Activated CD8-positive, alpha-beta T cell treated with anti-CD3 and anti-CD28 coated beads, Interleukin-2, amount 10 ng/mL, durations not matched to agents 7 days and 5 days (primary cell): ENCODE measurements at regions not wholly inside any gene's neighbourhood (a gene's known extent, or its start where the extent isn't known, plus 50 kb on each side); places are given as distances from the start of the nearest gene placed in this dataset.
A peak's percentile ranks its signal among the peaks of the same experiment; 100 is the strongest.
"Not testable (repeated sequence)": the region's sequence is repeated elsewhere in the genome, so short reads cannot be mapped to it uniquely, and the experiment has no call there.

Source experiments
- ATAC-seq: fragments of 150-1000 bp; cut with Tn5 transposase; one replicate; pipeline ENCODE4 v1.10.0; 2021; ENCODE audit warnings: moderate library complexity
- CTCF ChIA-PET: fragments of 350-600 bp; sonication (Branson Sonifier 250); formaldehyde crosslinking; loops from one replicate; lab custom pipeline; 2021; ENCODE audit warnings: antibody characterized with exemption; lab: Charles Lee
- POLR2A ChIA-PET: fragments of 350-600 bp; sonication (Branson Sonifier 250); formaldehyde crosslinking; loops from one replicate; lab custom pipeline; 2021; ENCODE audit warnings: antibody characterized with exemption; lab: Charles Lee
- DNase-seq: peaks from one replicate; pipeline ENCODE4 v3.0.0-alpha.2; 2020
- H3K27ac Mint-ChIP-seq: one replicate; pipeline ENCODE4 v1.8.0; 2021; ENCODE audit warnings: mild to moderate bottlenecking, mixed read lengths
- H3K27me3 Mint-ChIP-seq: one replicate; pipeline ENCODE4 v1.8.0; 2021; ENCODE audit warnings: low read depth, mixed read lengths
- H3K36me3 Mint-ChIP-seq: one replicate; pipeline ENCODE4 v1.8.0; 2021; ENCODE audit warnings: low read depth, mixed read lengths
- H3K4me1 Mint-ChIP-seq: one replicate; pipeline ENCODE4 v1.8.0; 2021; ENCODE audit warnings: low read depth, mixed read lengths
- H3K4me3 Mint-ChIP-seq: one replicate; pipeline ENCODE4 v1.8.0; 2021; ENCODE audit warnings: mild to moderate bottlenecking, mixed read lengths
- H3K9me3 Mint-ChIP-seq: one replicate; pipeline ENCODE4 v1.8.0; 2022; ENCODE audit warnings: mixed read lengths; ENCODE audit not compliant: insufficient read depth

DNA sequence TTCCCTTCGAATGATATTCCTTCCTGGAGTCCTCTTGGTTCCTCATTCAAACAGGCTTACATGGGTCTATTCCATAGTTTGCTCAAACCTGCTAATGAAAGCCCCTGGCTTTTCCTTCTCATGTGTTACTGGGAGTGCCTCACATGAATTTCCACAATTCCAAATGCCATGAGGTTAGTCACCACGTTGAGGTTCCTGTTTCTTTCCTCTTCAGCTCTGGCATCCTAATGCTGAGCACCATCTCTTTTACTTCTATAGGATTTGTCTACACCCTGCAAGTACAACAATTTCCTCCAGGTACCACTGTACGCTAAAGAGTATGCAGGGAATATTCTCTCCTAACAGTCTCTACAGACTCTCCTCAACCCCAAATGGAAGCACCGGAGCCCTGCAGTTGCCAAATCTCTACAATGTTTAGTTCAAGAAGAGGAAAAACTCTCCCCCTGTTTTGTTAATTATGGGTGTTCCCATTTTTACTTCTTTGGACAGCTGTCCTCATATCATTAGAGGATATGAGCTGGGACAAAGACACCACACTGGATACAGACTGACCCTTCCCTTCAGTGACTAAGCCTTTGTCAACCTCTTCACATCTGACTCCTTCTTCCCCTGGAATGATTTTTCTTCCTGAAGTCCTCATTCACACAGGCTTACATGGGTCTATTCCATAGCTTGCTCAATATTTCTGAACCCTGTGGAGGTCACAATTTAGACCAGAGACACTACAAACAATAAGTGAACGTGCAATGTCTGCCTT is 145.8 kb upstream of the BET1 start:
- no peak overlapping the region for H3K4me3 Mint-ChIP-seq
- ChIA-PET POLR2A (interaction anchor here (0.6 kb wide), 1 partner anchor 216 kb away, joined by 5 read pairs; no protein-coding TSS in a partner anchor), CTCF (no interaction called here)
- ATAC-seq (no peak), DNase-seq (no peak)
- H3K36me3 Mint-ChIP-seq = no peaks in the 10 kb centered on the region
- no peak overlapping the region for H3K27ac Mint-ChIP-seq
- H3K9me3 Mint-ChIP-seq = no peaks in the 10 kb centered on the region
- H3K27me3 Mint-ChIP-seq = peaks cover 2% of the 10 kb centered on the region
- no peaks in the 10 kb centered on the region for H3K4me1 Mint-ChIP-seq

DNA sequence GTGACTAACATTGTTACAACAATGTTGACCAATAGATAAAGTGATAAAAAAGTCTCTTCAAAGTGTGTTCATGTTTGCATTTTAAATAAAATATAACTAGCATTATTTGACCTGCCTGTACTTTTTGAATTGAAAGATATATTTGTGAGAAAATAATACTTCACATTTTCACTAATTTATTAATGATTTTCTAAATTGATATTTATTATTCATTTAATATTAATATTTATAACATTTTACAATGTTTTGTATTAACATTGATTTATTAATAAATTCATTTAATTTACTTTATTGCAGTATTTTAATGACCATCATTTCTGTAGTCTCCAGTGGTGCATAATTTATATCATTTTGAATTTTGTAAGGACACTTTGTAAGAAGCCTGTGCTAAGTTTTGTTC is 150.0 kb upstream of the BET1 start:
- Mint-ChIP-seq H3K27me3 (peaks cover 2% of the 10 kb centered on the region), H3K9me3 (no peaks in the 10 kb centered on the region), H3K27ac (no peak overlapping the region), H3K4me1 (peaks cover 10% of the 10 kb centered on the region), H3K36me3 (no peaks in the 10 kb centered on the region), H3K4me3 (no peak overlapping the region)
- CTCF ChIA-PET = no interaction called here
- no peak for ATAC-seq
- no peak for DNase-seq
- POLR2A ChIA-PET = no interaction called here

DNA sequence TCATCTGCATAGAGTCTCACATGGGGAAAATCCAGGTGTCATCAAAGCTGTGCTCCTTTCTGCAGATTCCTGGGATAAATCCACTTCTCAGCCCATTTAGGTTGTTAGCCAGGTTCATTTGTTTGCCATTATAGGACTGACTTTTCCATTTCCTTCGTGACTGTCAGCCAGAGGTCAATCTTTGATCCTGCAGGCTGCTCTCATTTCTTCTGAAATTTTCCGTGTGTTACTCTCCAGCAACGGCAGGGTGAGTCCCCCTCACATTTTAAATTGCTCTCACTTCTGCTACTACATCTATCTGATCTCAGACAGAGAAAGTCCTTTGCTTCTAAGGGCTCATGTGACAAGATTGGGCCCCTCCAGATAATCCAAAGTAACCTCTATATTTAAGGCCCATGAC is 150.7 kb upstream of the BET1 start:
- no peaks in the 10 kb centered on the region for H3K36me3 Mint-ChIP-seq
- peaks cover 2% of the 10 kb centered on the region for H3K27me3 Mint-ChIP-seq
- H3K4me3 Mint-ChIP-seq = no peak overlapping the region
- ATAC-seq (no peak), DNase-seq (no peak)
- H3K4me1 Mint-ChIP-seq = peaks cover 10% of the 10 kb centered on the region
- ChIA-PET POLR2A (no interaction called here), CTCF (no interaction called here)
- H3K27ac Mint-ChIP-seq = no peak overlapping the region
- H3K9me3 Mint-ChIP-seq = no peaks in the 10 kb centered on the region

DNA sequence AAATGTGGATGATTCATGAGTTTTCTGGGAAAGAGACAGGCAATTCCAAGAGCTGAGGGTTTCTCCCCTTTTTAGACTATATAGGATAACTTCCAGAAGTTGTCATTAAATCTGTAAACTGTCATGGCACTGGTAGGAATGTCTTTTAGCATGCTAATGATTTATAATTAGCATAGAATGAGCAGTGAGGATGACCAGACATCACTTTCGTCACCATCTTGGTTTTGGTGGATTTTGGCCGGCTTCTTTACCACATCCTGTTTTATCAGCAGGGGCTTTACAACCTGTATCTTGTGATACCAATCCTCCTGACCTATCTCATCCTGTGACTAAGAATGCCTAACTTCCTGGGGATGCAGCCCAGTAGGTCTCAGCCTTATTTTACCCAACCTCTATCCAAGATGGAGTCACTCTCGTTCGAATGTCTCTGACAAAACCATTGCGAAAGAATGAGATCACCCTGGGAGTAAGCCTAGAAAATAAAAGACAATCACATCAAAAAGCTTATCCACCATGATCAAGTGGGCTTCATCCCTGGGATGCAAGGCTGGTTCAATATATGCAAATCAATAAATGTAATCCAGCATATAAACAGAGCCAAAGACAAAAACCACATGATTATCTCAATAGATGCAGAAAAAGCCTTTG is 153.6 kb upstream of the BET1 start:
- H3K27ac Mint-ChIP-seq, CTCF ChIA-PET, DNase-seq: not testable (repeated sequence)

DNA sequence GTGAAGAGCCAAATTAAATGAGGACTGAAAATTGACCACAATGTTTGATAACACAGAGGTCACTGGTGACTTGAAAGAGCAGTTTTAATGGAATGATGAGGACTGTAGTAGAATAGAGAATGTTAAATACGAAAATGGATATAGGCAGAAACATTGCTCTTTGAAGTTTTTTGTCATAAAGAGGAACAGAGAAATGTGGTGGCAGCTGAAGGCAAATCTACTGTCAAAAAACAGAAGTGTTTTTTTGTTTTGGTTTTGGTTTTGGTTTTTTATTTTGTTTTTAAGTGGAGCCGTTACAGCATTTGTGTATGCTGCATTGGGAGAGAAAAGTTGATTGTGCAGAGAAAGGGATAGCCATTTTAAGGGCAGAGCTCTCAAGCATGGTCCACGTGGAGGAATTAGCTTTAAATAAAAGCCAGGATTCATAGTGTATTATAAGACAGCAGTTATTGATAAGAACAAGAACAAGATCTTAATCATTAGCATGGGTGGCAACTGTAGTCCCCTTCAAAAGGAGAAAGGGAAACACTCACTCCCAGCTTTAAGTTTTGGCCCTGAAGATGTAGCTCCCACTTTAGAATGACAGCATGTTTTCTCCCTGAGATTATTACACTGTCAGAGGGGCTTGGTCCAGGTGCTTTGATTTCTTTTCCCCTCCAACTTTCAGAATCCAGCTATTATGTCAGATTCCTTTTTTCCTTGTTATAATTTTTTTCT is 156.7 kb upstream of the BET1 start:
- no peak overlapping the region for H3K27ac Mint-ChIP-seq
- ChIA-PET CTCF (interaction anchor here (0.8 kb wide), 1 partner anchor 9 kb away, joined by 3 read pairs; no protein-coding TSS in a partner anchor), POLR2A (no interaction called here)
- peak overlapping the region; percentile 38 for H3K4me3 Mint-ChIP-seq
- no peaks in the 10 kb centered on the region for H3K27me3 Mint-ChIP-seq
- peaks cover 16% of the 10 kb centered on the region for H3K4me1 Mint-ChIP-seq
- DNase-seq (no peak), ATAC-seq (no peak)
- no peaks in the 10 kb centered on the region for H3K36me3 Mint-ChIP-seq
- no peaks in the 10 kb centered on the region for H3K9me3 Mint-ChIP-seq

More for the DNA sequence above, 153.6 kb upstream of the BET1 start:
- H3K4me3 Mint-ChIP-seq, H3K36me3 Mint-ChIP-seq, H3K27me3 Mint-ChIP-seq, POLR2A ChIA-PET, H3K9me3 Mint-ChIP-seq, ATAC-seq: not testable (repeated sequence)
- peaks cover 16% of the 10 kb centered on the region for H3K4me1 Mint-ChIP-seq

DNA sequence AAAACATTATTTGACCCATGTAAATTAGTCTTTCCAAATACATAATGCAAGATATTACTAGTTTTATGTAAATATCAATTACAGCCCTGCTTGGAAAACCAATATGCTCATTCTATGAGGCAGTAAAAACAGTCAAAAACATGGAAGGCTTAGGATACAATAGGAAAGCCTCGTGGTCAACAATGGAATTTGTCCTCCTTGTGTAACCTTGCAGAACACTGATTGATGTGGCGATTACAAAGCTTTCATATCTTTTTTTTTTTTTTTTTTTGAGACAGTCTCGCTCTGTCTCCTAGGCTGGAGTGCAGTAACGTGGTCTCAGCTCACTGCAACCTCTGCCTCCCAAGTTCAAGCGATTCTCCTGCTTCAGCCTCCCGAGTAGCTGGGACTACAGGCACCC is 157.3 kb upstream of the BET1 start:
- no peak overlapping the region for H3K27ac Mint-ChIP-seq
- no peaks in the 10 kb centered on the region for H3K27me3 Mint-ChIP-seq
- ChIA-PET POLR2A (no interaction called here), CTCF (interaction anchor here (0.8 kb wide), 1 partner anchor 9 kb away, joined by 3 read pairs; no protein-coding TSS in a partner anchor)
- no peaks in the 10 kb centered on the region for H3K36me3 Mint-ChIP-seq
- DNase-seq = no peak
- H3K9me3 Mint-ChIP-seq = no peaks in the 10 kb centered on the region
- no peak for ATAC-seq
- no peak overlapping the region for H3K4me3 Mint-ChIP-seq
- H3K4me1 Mint-ChIP-seq = peaks cover 16% of the 10 kb centered on the region

DNA sequence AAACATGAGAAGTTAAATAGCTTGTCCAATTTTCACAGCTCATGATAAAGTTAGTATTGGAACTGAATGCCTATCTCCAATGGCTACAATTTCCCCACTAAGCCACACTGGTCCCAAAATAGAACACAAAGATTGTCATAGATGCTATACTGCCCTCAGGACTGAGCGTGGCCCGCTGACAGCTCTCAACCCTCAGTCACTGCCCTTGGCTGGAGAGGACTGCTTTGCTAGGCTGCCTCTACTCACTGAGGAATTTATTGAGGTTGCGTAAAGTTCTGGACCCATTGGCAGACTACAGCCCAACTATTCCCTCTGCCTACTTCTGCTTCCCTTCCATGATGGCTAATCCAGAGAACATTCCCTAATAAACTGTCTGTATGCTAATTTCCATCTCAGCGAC is 165.5 kb upstream of the BET1 start:
- no peak for ATAC-seq
- H3K27ac Mint-ChIP-seq = no peak overlapping the region
- peaks cover 8% of the 10 kb centered on the region for H3K4me1 Mint-ChIP-seq
- H3K36me3 Mint-ChIP-seq = no peaks in the 10 kb centered on the region
- no peak for DNase-seq
- H3K27me3 Mint-ChIP-seq = no peaks in the 10 kb centered on the region
- no peak overlapping the region for H3K4me3 Mint-ChIP-seq
- H3K9me3 Mint-ChIP-seq = no peaks in the 10 kb centered on the region
- CTCF ChIA-PET = interaction anchor here (1.1 to 1.4 kb wide), 2 partner anchors 9 to 82 kb away, joined by 3 to 4 read pairs; no protein-coding TSS in a partner anchor
- POLR2A ChIA-PET = no interaction called here

DNA sequence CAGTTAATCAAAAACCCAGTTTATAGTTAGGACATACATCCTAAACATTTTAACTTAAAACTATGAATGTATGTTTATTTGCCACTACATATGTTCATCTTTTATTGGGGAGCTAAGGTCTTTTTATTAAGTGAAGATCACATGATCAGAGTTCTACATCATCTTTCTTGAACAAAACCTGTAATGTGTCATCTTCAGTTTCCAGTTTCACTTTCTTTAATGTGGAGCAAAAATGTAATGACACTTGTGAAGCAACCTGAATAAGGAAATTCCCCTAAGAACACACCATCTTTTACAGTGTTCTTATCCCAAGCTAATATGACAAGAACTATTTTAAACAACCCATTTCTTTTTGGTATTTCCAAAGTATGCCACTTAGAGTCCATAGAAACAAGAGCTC is 166.7 kb upstream of the BET1 start:
- Mint-ChIP-seq H3K4me3 (no peak overlapping the region), H3K27ac (no peak overlapping the region), H3K36me3 (no peaks in the 10 kb centered on the region), H3K27me3 (no peaks in the 10 kb centered on the region), H3K4me1 (peaks cover 8% of the 10 kb centered on the region), H3K9me3 (no peaks in the 10 kb centered on the region)
- ChIA-PET CTCF (no interaction called here), POLR2A (no interaction called here)
- no peak for ATAC-seq
- DNase-seq = no peak

DNA sequence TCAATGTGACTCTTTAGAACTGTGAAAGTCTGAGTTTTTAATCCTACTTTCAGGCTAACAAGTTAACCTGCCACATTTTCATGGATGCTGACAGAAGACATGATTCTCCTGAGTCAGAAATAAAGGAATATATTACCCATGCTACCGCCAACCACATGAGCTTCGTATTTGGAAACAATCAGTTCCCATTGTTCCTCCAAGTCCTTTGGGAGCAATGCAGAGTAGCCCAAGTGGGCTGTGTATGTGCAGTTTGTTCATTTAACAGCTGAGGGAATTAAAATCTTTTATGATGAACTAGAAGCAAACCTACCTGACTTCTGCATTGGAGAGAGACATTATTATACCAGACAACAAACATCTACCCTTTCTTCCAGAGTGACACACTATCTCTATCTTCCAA is 169.3 kb upstream of the BET1 start:
- Mint-ChIP-seq H3K27me3 (peaks cover 2% of the 10 kb centered on the region), H3K4me1 (peaks cover 8% of the 10 kb centered on the region), H3K9me3 (no peaks in the 10 kb centered on the region), H3K36me3 (no peaks in the 10 kb centered on the region), H3K4me3 (no peak overlapping the region), H3K27ac (no peak overlapping the region)
- POLR2A ChIA-PET = no interaction called here
- no peak for DNase-seq
- ATAC-seq = no peak
- CTCF ChIA-PET = no interaction called here

DNA sequence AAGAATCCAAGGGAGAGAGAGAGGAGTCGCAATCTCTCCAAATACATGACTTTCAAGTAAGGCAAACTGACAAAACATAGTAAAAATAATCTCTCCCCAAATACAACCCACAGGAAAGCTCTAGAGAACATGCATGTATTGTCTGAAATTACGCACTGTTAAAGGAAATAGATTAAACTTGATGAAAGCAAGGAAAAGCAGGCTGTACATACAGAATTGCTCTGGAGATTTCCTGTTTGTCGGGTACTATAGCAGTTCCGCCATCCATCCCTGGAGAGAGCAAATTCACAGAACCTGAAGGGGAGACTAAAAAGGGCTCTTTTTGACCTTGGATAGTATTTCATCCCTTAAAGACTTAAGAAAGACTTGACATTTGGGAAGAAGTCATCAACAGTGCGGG is 170.2 kb upstream of the BET1 start:
- no peaks in the 10 kb centered on the region for H3K9me3 Mint-ChIP-seq
- CTCF ChIA-PET = no interaction called here
- peaks cover 4% of the 10 kb centered on the region for H3K27me3 Mint-ChIP-seq
- DNase-seq (no peak), ATAC-seq (no peak)
- H3K27ac Mint-ChIP-seq = no peak overlapping the region
- POLR2A ChIA-PET = no interaction called here
- H3K4me3 Mint-ChIP-seq = no peak overlapping the region
- no peaks in the 10 kb centered on the region for H3K36me3 Mint-ChIP-seq
- H3K4me1 Mint-ChIP-seq = peaks cover 8% of the 10 kb centered on the region

DNA sequence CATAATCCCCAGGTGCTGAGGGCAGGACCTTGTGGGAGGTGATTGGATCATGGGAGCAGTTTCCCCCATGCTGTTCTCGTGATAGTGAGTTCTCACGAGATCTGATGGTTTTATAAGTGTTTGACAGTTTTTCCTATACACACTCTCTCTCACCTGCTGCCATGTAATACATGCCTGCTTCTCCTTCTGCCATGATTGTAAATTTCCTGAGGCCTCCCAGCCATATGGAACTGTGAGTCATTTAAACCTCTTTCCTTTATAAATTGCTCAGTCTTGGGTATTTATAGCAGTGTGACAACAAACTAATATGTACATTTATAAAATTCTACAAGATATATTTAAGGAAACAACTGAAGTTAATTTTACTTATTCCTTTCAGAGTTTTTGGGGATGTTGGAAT is 170.8 kb upstream of the BET1 start:
- POLR2A ChIA-PET = no interaction called here
- ATAC-seq = no peak
- no peak overlapping the region for H3K4me3 Mint-ChIP-seq
- H3K9me3 Mint-ChIP-seq = no peaks in the 10 kb centered on the region
- H3K36me3 Mint-ChIP-seq = no peaks in the 10 kb centered on the region
- H3K27ac Mint-ChIP-seq = no peak overlapping the region
- CTCF ChIA-PET = no interaction called here
- peaks cover 4% of the 10 kb centered on the region for H3K27me3 Mint-ChIP-seq
- DNase-seq = no peak
- H3K4me1 Mint-ChIP-seq = peaks cover 8% of the 10 kb centered on the region

DNA sequence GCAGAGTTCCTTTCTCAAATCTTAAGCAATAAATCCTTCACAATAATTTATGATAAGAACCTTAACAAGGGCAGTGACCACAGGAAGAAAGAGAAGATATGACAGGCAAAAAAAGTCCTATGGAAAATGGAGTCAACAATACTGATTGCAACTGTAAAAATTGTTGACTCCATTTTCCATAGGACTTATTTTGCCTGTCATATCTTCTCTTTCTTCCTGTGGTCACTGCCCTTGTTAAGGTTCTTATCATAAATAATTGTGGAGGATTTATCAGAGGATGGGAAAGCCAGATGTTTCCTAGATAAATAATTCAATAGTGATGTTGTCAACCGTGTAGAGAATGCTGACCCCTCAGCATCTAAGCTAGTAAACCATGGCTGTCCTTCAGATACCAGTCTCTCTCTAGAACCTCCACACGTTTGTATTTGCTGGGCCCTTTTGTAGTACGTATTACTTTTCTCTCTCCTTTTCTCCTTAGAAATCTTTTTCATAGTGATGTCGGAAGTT is 172.6 kb upstream of the BET1 start:
- H3K4me3 Mint-ChIP-seq = no peak overlapping the region
- H3K36me3 Mint-ChIP-seq = no peaks in the 10 kb centered on the region
- no peaks in the 10 kb centered on the region for H3K4me1 Mint-ChIP-seq
- no peak for DNase-seq
- no peak for ATAC-seq
- peaks cover 4% of the 10 kb centered on the region for H3K27me3 Mint-ChIP-seq
- H3K9me3 Mint-ChIP-seq = no peaks in the 10 kb centered on the region
- no peak overlapping the region for H3K27ac Mint-ChIP-seq
- CTCF ChIA-PET = no interaction called here
- POLR2A ChIA-PET = no interaction called here
